AG04449 (cell line): ENCODE measurements at regions not wholly inside any gene's neighbourhood (a gene's known extent, or its start where the extent isn't known, plus 50 kb on each side); places are given as distances from the start of the nearest gene placed in this dataset.
A peak's percentile ranks its signal among the peaks of the same experiment; 100 is the strongest.

ENCODE experiments used
- CTCF ChIA-PET: fragments of 350-600 bp; formaldehyde crosslinking; extraction: SDS; loops from one replicate; lab custom pipeline; 2021; ENCODE audit warnings: antibody characterized with exemption; lab: Yijun Ruan, JAX
- POLR2A ChIA-PET: fragments of 400-600, 350-600 bp; formaldehyde crosslinking; extraction: SDS; loops from one replicate; lab custom pipeline; 2020; ENCODE audit warnings: antibody characterized with exemption, inconsistent platforms; lab: Yijun Ruan, JAX
- DNase-seq: peaks from one replicate; pipeline ENCODE4 v3.0.0-alpha.2; 2010; ENCODE audit warnings: low read depth, low spot score
- H3K4me3 ChIP-seq: 2 replicates; pipeline ENCODE4 v1.5.1; 2011; ENCODE audit warnings: low read depth, mild to moderate bottlenecking, control low read depth, low read length
- TF ChIP-seq, protein P1 (sequence below): IDR thresholded peaks from one replicate; pipeline ENCODE4 v1.5.1; 2011; ENCODE audit warnings: mild to moderate bottlenecking, moderate library complexity, low read length, control low read depth, inconsistent platforms; ENCODE audit not compliant: insufficient read depth; ENCODE audit errors: missing control alignments

GRCh38 chr6:77183447-77183846, 279.8 kb downstream of the HTR1B start:
- no peak overlapping the region for H3K4me3 ChIP-seq
- DNase-seq = no peak
- TF ChIP-seq, protein P1, sequence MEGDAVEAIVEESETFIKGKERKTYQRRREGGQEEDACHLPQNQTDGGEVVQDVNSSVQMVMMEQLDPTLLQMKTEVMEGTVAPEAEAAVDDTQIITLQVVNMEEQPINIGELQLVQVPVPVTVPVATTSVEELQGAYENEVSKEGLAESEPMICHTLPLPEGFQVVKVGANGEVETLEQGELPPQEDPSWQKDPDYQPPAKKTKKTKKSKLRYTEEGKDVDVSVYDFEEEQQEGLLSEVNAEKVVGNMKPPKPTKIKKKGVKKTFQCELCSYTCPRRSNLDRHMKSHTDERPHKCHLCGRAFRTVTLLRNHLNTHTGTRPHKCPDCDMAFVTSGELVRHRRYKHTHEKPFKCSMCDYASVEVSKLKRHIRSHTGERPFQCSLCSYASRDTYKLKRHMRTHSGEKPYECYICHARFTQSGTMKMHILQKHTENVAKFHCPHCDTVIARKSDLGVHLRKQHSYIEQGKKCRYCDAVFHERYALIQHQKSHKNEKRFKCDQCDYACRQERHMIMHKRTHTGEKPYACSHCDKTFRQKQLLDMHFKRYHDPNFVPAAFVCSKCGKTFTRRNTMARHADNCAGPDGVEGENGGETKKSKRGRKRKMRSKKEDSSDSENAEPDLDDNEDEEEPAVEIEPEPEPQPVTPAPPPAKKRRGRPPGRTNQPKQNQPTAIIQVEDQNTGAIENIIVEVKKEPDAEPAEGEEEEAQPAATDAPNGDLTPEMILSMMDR = no peak
- ChIA-PET CTCF (no interaction called here), POLR2A (no interaction called here)

DNA sequence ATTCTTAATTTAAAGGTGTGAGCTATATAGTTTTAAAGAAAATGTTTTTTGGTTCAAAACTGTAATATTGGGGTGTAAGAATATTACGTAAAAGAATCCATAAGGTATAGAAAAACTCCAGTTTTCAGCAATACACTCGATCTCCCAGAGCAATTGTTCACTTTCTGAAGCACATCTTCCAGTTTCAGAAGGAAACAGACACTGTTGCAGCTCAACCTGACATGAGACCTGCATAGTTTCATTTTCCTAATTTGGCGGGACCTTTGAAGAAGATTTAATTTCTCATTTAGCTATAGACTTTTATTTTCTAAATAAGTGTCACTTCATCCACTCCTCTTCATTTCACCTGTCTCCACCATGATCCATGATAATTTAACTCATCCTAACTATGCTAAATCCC, 281.5 kb downstream of the HTR1B start:
- DNase-seq = no peak
- TF ChIP-seq, protein P1 = no peak
- ChIA-PET CTCF (no interaction called here), POLR2A (no interaction called here)
- no peak overlapping the region for H3K4me3 ChIP-seq

GRCh38 chr6:77180326-77180725, 283.0 kb downstream of the HTR1B start:
- CTCF ChIA-PET = no interaction called here

GRCh38 chr6:77178821-77179220, 284.5 kb downstream of the HTR1B start:
- CTCF ChIA-PET = no interaction called here
- peak; percentile 5 for DNase-seq

More at GRCh38 chr6:77180326-77180725, 283.0 kb downstream of the HTR1B start:
- H3K4me3 ChIP-seq = no peak overlapping the region
- TF ChIP-seq, protein P1 = no peak
- POLR2A ChIA-PET = interaction anchor here (0.7 kb wide), 1 partner anchor 146 kb away, joined by 3 read pairs; no protein-coding TSS in a partner anchor
- no peak for DNase-seq

GRCh38 chr6:77177470-77177869, 285.8 kb downstream of the HTR1B start:
- CTCF ChIA-PET = no interaction called here
- TF ChIP-seq, protein P1 = no peak

More at GRCh38 chr6:77178821-77179220, 284.5 kb downstream of the HTR1B start:
- POLR2A ChIA-PET = no interaction called here
- no peak overlapping the region for H3K4me3 ChIP-seq
- TF ChIP-seq, protein P1 = no peak

DNA sequence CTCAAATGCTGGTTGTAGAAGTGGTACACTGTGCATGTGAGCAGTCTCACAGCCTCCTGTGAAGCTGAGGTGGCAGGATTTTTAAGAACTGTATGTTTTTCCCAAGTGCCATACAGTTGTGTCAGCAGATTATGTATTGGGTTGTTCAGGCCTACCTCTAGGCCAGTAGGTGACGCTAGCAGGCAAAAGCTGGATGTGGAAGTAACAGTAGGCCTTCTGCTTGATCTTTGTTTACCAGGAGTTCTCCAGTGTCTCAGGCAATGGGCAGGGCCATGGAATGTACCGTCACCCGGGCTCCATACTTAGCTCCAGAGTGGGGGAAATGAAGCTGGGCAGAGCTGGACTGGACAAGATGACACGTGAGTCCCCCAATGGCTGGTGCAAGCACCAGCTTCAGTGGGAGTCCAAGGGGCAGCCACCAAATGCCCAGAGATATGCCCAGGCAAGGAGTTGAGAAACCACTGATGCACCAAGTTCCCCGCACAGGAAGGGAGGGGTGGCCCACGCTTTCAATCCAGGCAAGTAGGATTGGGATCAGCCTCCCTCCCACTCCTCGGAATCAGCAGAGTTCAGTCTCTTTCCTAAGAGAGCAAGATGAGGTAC, 289.7 kb downstream of the HTR1B start:
- CTCF ChIA-PET = no interaction called here
- H3K4me3 ChIP-seq = no peak overlapping the region
- POLR2A ChIA-PET = no interaction called here
- TF ChIP-seq, protein P1 = no peak
- DNase-seq = no peak

More at GRCh38 chr6:77177470-77177869, 285.8 kb downstream of the HTR1B start:
- POLR2A ChIA-PET = no interaction called here
- no peak for DNase-seq
- H3K4me3 ChIP-seq = no peak overlapping the region
